Upper lobe of right lung (tissue), 1 donor: ENCODE measurements at regions not wholly inside any gene's neighbourhood (a gene's known extent, or its start where the extent isn't known, plus 50 kb on each side); places are given as distances from the start of the nearest gene placed in this dataset.
A peak's percentile ranks its signal among the peaks of the same experiment; 100 is the strongest.

Experiments used
- ATAC-seq: fragments of 200-7000 bp; cut with Tn5 transposase; one replicate; pipeline ENCODE4 v1.9.1; 2020; ENCODE audit warnings: mild to moderate bottlenecking, moderate library complexity
- DNase-seq: peaks from one replicate; pipeline ENCODE4 v3.0.0-alpha.2; 2020
- H3K27ac ChIP-seq: fragments of 200-600 bp; one replicate; pipeline ENCODE4 v1.8.0; 2022
- H3K27me3 ChIP-seq: fragments of 200-600 bp; one replicate; pipeline ENCODE4 v1.8.0; 2022; ENCODE audit warnings: mild to moderate bottlenecking
- H3K36me3 ChIP-seq: fragments of 200-600 bp; one replicate; pipeline ENCODE4 v1.8.0; 2022
- H3K4me1 ChIP-seq: fragments of 200-600 bp; one replicate; pipeline ENCODE4 v1.8.0; 2022
- H3K4me3 ChIP-seq: fragments of 200-600 bp; one replicate; pipeline ENCODE4 v1.8.0; 2022; ENCODE audit warnings: mild to moderate bottlenecking
- H3K9me3 ChIP-seq: fragments of 200-600 bp; one replicate; pipeline ENCODE4 v1.8.0; 2022
- CTCF ChIP-seq: fragments of 200-600 bp; IDR thresholded peaks from one replicate; pipeline ENCODE4 v1.8.0; 2022; ENCODE audit warnings: antibody characterized with exemption
- intact Hi-C: fragments of 100-400 bp; cut with DNase I; formaldehyde crosslinking; loops from one replicate; pipeline ENCODE4 v1.11.0; 2022
- donor health status: DM: no; HTN: yes; CAD: no; lungs with severe emphysema.

DNA sequence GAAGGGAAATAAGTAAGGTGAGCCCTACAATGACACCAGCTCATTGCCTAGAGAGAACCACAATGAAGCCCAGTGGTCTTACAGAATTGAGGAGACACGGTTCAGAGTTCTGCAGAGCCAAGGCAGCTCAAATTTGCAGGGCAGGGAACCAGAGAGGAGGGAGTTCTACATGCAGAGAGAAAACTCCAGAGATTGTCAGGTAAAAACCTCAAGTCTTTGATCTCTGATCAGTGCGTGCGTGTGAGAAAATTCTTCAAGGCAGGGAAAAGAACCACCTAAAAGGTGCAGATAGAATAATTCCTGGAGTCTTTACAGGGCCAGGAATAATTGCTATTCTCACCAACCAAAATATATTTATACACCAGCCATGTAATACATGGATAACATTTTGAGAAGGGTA is 88.0 kb upstream of the SNRK start:
- TF ChIP-seq CTCF = no peak
- Histone ChIP-seq H3K4me3 (no peak overlapping the region), H3K4me1 (no peaks in the 10 kb centered on the region), H3K9me3 (no peaks in the 10 kb centered on the region), H3K36me3 (no peaks in the 10 kb centered on the region), H3K27ac (no peak overlapping the region), H3K27me3 (no peaks in the 10 kb centered on the region)
- no peak for ATAC-seq
- intact Hi-C loops = no loop called here
- DNase-seq = no peak

GRCh38 chr3:43197181-43197580 is 89.2 kb upstream of the SNRK start:
- Histone ChIP-seq H3K27me3 (no peaks in the 10 kb centered on the region), H3K9me3 (no peaks in the 10 kb centered on the region), H3K4me3 (no peak overlapping the region), H3K4me1 (no peaks in the 10 kb centered on the region), H3K36me3 (no peaks in the 10 kb centered on the region), H3K27ac (no peak overlapping the region)
- intact Hi-C loops = no loop called here
- no peak for ATAC-seq
- TF ChIP-seq CTCF = no peak
- DNase-seq = no peak

DNA sequence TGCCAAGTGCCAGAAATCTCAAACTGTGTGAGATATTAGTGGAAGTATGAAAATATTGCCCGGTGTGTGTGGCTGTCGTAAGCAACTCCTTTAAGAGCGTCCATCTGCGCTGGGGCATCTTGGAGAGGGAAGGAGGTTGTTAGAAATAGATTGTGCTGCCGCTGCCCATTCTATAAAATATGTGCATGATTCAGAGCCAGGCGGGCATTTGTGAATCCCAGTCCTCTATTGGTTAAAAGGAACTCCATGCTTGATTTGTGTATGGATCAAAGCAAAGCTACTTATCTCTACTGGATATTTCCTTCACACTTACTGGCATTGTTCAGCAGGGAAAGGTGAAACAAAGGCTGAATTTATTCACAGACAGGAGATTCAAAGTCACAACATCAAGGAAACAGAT is 89.6 kb upstream of the SNRK start:
- H3K9me3 ChIP-seq = no peaks in the 10 kb centered on the region
- TF ChIP-seq CTCF = no peak

DNA sequence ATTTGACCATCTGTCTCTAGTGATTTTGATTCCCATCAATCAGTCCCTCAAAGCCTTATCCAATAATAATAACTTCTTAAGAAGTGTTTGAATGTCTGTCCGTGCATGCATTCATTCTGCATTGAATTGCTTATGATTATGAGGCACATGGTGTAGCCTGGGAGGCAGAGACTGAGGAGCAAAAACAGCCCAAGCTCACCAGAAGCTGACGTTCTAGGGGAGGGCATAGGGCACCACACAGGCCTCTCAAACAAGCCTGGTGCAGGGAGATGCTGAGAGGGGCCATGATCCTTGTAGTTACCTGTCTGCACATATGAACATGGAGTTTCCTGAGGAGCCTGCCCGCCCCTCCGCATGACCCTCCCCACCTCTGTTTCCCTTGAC is 89.2 kb upstream of the POMGNT2 start:
- no peak for TF ChIP-seq CTCF
- Histone ChIP-seq H3K27ac (peak overlapping the region; percentile 55), H3K4me3 (no peak overlapping the region), H3K4me1 (no peaks in the 10 kb centered on the region), H3K9me3 (no peaks in the 10 kb centered on the region), H3K36me3 (no peaks in the 10 kb centered on the region), H3K27me3 (no peaks in the 10 kb centered on the region)
- intact Hi-C loops = no loop called here
- DNase-seq (no peak), ATAC-seq (no peak)

More for the DNA sequence above, 89.6 kb upstream of the SNRK start:
- H3K27ac ChIP-seq = no peak overlapping the region
- ATAC-seq (no peak), DNase-seq (no peak)
- H3K36me3 ChIP-seq = no peaks in the 10 kb centered on the region
- no peak overlapping the region for H3K4me3 ChIP-seq
- H3K27me3 ChIP-seq = no peaks in the 10 kb centered on the region
- intact Hi-C loops = no loop called here
- no peaks in the 10 kb centered on the region for H3K4me1 ChIP-seq

GRCh38 chr3:43194490-43195114 is 88.7 kb upstream of the POMGNT2 start:
- ATAC-seq (peak; percentile 67), DNase-seq (no peak)
- Histone ChIP-seq H3K36me3 (no peaks in the 10 kb centered on the region), H3K27ac (peak overlapping the region; percentile 55), H3K4me3 (no peak overlapping the region), H3K9me3 (no peaks in the 10 kb centered on the region), H3K27me3 (no peaks in the 10 kb centered on the region), H3K4me1 (no peaks in the 10 kb centered on the region)
- intact Hi-C loops = no loop called here
- no peak for TF ChIP-seq CTCF

GRCh38 chr3:43194069-43194468 is 88.2 kb upstream of the POMGNT2 start:
- intact Hi-C loops = no loop called here
- Histone ChIP-seq H3K27me3 (no peaks in the 10 kb centered on the region), H3K4me1 (no peaks in the 10 kb centered on the region), H3K36me3 (no peaks in the 10 kb centered on the region), H3K27ac (peak overlapping the region; percentile 55), H3K9me3 (no peaks in the 10 kb centered on the region), H3K4me3 (no peak overlapping the region)
- TF ChIP-seq CTCF = no peak
- ATAC-seq = no peak
- DNase-seq = no peak
